ENCODE measurements at regions not wholly inside any gene's neighbourhood (a gene's known extent, or its start where the extent isn't known, plus 50 kb on each side); places are given as distances from the start of the nearest gene placed in this dataset.

GRCh38 chr5:85823462-85824426, 794.0 kb upstream of the COX7C start (continued):
- no peak for TF ChIP-seq ASH1L (IDR thresholded peaks at IDR 0.05; ENCODE audit: borderline replicate concordance, low read depth, partially characterized antibody)
- TF ChIP-seq ZNF217 (CRISPR knock-in tag; IDR thresholded peaks at IDR 0.05): no peak
- no peak for TF ChIP-seq POLR2H (tag; IDR thresholded peaks at IDR 0.05; ENCODE audit: low read depth)
- TF ChIP-seq DPF2 (IDR thresholded peaks at IDR 0.05): peak; percentile 75
- TF ChIP-seq NFIC (IDR thresholded peaks at IDR 0.05): peak; percentile 82
- no peak for TF ChIP-seq OTX1 (CRISPR knock-in tag; IDR thresholded peaks at IDR 0.05)
- no peak for TF ChIP-seq ZBTB26 (CRISPR knock-in tag; IDR thresholded peaks at IDR 0.05)
- no peak for TF ChIP-seq ZNF512 (tag; IDR thresholded peaks at IDR 0.05)
- TF ChIP-seq TFAM (CRISPR knock-in tag; conservative IDR thresholded peaks at IDR 0.05): no peak
- TF ChIP-seq EHMT2 (IDR thresholded peaks at IDR 0.05): 0 out of 2 replicates have a peak, but pooled peaks have one; percentile 26
- no peak for TF ChIP-seq SNRNP70 (optimal IDR thresholded peaks at IDR 0.05; ENCODE audit: low read depth, low read length)
- TF ChIP-seq KLF10 (CRISPR knock-in tag; IDR thresholded peaks at IDR 0.05): no peak
- TF ChIP-seq ZFP36 (IDR thresholded peaks at IDR 0.05; ENCODE audit: low read depth, low read length, partially characterized antibody): no peak
- no peak for TF ChIP-seq PRDM10 (IDR thresholded peaks at IDR 0.05; ENCODE audit: partially characterized antibody)
- no peak for TF ChIP-seq FOS (IDR thresholded peaks at IDR 0.05; ENCODE audit: extremely low read depth, insufficient read length)
- TF ChIP-seq HNRNPL (IDR thresholded peaks at IDR 0.05; ENCODE audit: low read depth, low read length): no peak
- no peak for TF ChIP-seq POLR2G (IDR thresholded peaks at IDR 0.05; ENCODE audit: low read depth, low read length)
- 0 out of 2 replicates have a peak, but pooled peaks have one; percentile 34 for TF ChIP-seq MAFK (IDR thresholded peaks at IDR 0.05; ENCODE audit: low read length)
- peak; percentile 82 for TF ChIP-seq CTBP1 (IDR thresholded peaks at IDR 0.05; ENCODE audit: borderline replicate concordance)
- no peak for TF ChIP-seq SNAPC5 (CRISPR knock-in tag; IDR thresholded peaks at IDR 0.05)
- TF ChIP-seq ATF1 (CRISPR knock-in tag; IDR thresholded peaks at IDR 0.05): no peak
- TF ChIP-seq ATF1 (tag; IDR thresholded peaks at IDR 0.05): no peak
- no peak for TF ChIP-seq ZNF431 (CRISPR knock-in tag; IDR thresholded peaks at IDR 0.05)
